Head of caudate nucleus (tissue), 42 donors: ENCODE measurements at regions not wholly inside any gene's neighbourhood (a gene's known extent, or its start where the extent isn't known, plus 50 kb on each side); places are given as distances from the start of the nearest gene placed in this dataset.
"Not testable (repeated sequence)": the region's sequence is repeated elsewhere in the genome, so short reads cannot be mapped to it uniquely, and the experiment has no call there.

Source experiments
- DNase-seq, 42 donors: peaks; one replicate each; pipeline versions ENCODE4 v3.0.0 to v3.0.0-alpha.2; 2020 to 2021; ENCODE audit warnings: mixed read lengths in 7 of 42
- intact Hi-C: fragments of 100-400 bp; cut with DNase I; formaldehyde crosslinking; loops from one replicate; pipeline ENCODE4 v1.15.0; 2022

- intact Hi-C loops, result not testable (repeated sequence)
- DNase-seq, result peak in 35 of 42 donors; percentile 15 to 76 (median 45)
These were observed 135.1 kb downstream of the FAM53A start for GRCh38 chr4:1548827-1549637.

GRCh38 chr4:1547856-1548826 lies 136.0 kb downstream of the FAM53A start:
- DNase-seq, result no peak
- intact Hi-C loops, result no loop called here

GRCh38 chr4:1547131-1547855 lies 136.8 kb downstream of the FAM53A start:
- intact Hi-C loops, result no loop called here
- DNase-seq, result no peak

- DNase-seq, result no peak
- intact Hi-C loops, result no loop called here
These were observed 138.6 kb upstream of the NKX1-1 start for GRCh38 chr4:1544861-1545281.

GRCh38 chr4:1544435-1544834 lies 138.2 kb upstream of the NKX1-1 start:
- DNase-seq, intact Hi-C loops: not testable (repeated sequence)

GRCh38 chr4:1543976-1544375 lies 137.7 kb upstream of the NKX1-1 start:
- DNase-seq, result no peak
- intact Hi-C loops, result no loop called here

GRCh38 chr4:1543561-1543960 lies 137.3 kb upstream of the NKX1-1 start:
- intact Hi-C loops, result no loop called here
- DNase-seq, result no peak

GRCh38 chr4:1542516-1543320 lies 136.5 kb upstream of the NKX1-1 start:
- intact Hi-C loops, result no loop called here
- DNase-seq, result no peak

GRCh38 chr4:1542226-1542490 lies 135.9 kb upstream of the NKX1-1 start:
- DNase-seq, result no peak
- intact Hi-C loops, result no loop called here

GRCh38 chr4:1541449-1542225 lies 135.4 kb upstream of the NKX1-1 start:
- DNase-seq, result no peak
- intact Hi-C loops, result no loop called here

GRCh38 chr4:1540601-1541375 lies 134.5 kb upstream of the NKX1-1 start:
- intact Hi-C loops, result no loop called here
- no peak for DNase-seq

- intact Hi-C loops, result no loop called here
- no peak for DNase-seq
These were observed 133.8 kb upstream of the NKX1-1 start for GRCh38 chr4:1539859-1540600.

GRCh38 chr4:1538941-1539772 lies 132.9 kb upstream of the NKX1-1 start:
- DNase-seq, result peak in 1 of 42 donors; percentile 3
- intact Hi-C loops, result no loop called here

- DNase-seq, result peak in 1 of 42 donors; percentile 4
- intact Hi-C loops, result no loop called here
These were observed 131.8 kb upstream of the NKX1-1 start for GRCh38 chr4:1538096-1538410.

GRCh38 chr4:1537410-1538095 lies 131.3 kb upstream of the NKX1-1 start:
- peak in 1 of 42 donors; percentile 5 for DNase-seq
- intact Hi-C loops, result no loop called here
